ENCODE measurements at regions not wholly inside any gene's neighbourhood (a gene's known extent, or its start where the extent isn't known, plus 50 kb on each side); places are given as distances from the start of the nearest gene placed in this dataset.

DNA sequence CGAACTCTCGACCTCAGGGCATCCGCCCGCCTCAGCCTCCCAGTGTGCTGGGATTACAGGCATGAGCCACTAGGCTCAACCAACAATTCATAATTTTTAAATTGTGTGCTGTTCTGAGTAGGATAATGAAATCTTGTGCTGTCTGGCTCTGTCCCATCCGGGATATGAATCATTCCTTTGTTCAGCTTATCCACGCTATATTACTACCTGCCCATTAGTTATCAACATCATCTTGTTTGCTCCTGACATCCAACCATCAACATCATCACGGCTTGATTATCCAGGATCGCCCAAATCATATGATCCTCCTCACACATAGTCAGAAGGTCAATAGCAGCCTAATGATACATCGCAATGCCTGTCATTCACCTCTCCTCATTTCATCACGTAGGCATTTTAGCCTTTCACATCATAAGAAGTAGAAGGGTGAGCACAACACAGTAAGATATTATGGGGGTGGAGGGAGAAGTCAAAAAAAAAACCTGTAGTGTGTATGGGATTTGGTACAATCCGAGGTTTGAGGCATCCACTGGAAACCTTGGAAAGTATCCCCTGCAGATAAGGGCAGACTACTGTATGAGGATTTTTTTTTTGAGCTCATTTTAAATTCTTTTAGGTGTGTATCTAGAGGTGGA, 77.0 kb upstream of the SIAH1 start:
- Histone ChIP-seq H3K9me3 (ENCODE audit: control extremely low read depth in 1 of 5, control insufficient read depth in 4 of 5, insufficient read depth in 2 of 5, low read depth in 1 of 5, low read length in 4 of 5) (peaks cover 0 to 3% (median 0%) of the 10 kb centered on the region in 5 experiments), H3K27ac (ENCODE audit: insufficient read depth in 1 of 2, low read depth in 1 of 2, low read length in 2 of 2, poor library complexity in 1 of 2, severe bottlenecking in 2 of 2) (no peak overlapping the region), H3K4me3 (ENCODE audit: control insufficient read depth in 1 of 7, extremely low read depth in 1 of 7, insufficient read depth in 4 of 7, low read depth in 2 of 7, low read length in 6 of 7) (no peak overlapping the region), H3K27me3 (replicated peaks in 2 of 5; ENCODE audit: control insufficient read depth in 4 of 5, insufficient read depth in 5 of 5, low read length in 4 of 5) (no peaks in the 10 kb centered on the region), H3K4me1 (ENCODE audit: control extremely low read depth in 1 of 4, control insufficient read depth in 4 of 4, insufficient read depth in 4 of 4, low read length in 3 of 4) (no peaks in the 10 kb centered on the region), H3K36me3 (ENCODE audit: control insufficient read depth in 4 of 4, insufficient read depth in 4 of 4, low read length in 3 of 4) (no peaks in the 10 kb centered on the region)
- 100% methylated on average over 4 of the region's 11 CpGs for WGBS (ENCODE audit: insufficient coverage)
- CTCF ChIA-PET: no interaction called here
- POLR2A ChIA-PET: no interaction called here
- DNase-seq: no peak

DNA sequence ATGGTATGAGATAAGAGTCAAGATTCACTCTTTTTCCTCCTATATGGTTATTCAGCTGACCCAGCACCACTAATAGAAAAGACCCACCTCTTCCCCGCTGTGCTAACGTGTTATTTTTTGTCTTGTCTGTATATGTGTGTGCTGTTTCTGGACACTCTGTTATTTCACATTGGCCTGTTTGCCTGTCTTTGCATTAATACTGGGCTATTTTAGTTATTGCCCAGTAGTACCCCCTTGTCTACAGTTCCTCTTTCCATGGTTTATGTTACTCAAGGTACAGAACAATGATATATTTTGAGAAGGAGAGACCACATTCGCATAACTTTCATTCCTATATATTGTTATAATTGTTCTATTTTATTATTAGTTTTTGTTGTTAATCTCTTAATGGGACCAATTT, 74.0 kb upstream of the SIAH1 start:
- Histone ChIP-seq H3K4me1 (ENCODE audit: control extremely low read depth in 1 of 4, control insufficient read depth in 4 of 4, insufficient read depth in 4 of 4, low read length in 3 of 4) (no peaks in the 10 kb centered on the region), H3K4me3 (ENCODE audit: control insufficient read depth in 1 of 7, extremely low read depth in 1 of 7, insufficient read depth in 4 of 7, low read depth in 2 of 7, low read length in 6 of 7) (no peak overlapping the region), H3K9me3 (ENCODE audit: control extremely low read depth in 1 of 5, control insufficient read depth in 4 of 5, insufficient read depth in 2 of 5, low read depth in 1 of 5, low read length in 4 of 5) (peaks cover 0 to 1% (median 0%) of the 10 kb centered on the region in 5 experiments), H3K27ac (ENCODE audit: insufficient read depth in 1 of 2, low read depth in 1 of 2, low read length in 2 of 2, poor library complexity in 1 of 2, severe bottlenecking in 2 of 2) (no peak overlapping the region), H3K36me3 (ENCODE audit: control insufficient read depth in 4 of 4, insufficient read depth in 4 of 4, low read length in 3 of 4) (no peaks in the 10 kb centered on the region), H3K27me3 (replicated peaks in 2 of 5; ENCODE audit: control insufficient read depth in 4 of 5, insufficient read depth in 5 of 5, low read length in 4 of 5) (no peaks in the 10 kb centered on the region)
- POLR2A ChIA-PET: no interaction called here
- no CpG with 5 or more reads among the region's 3 CpGs for WGBS (ENCODE audit: insufficient coverage)
- CTCF ChIA-PET: no interaction called here
- no peak for DNase-seq

DNA sequence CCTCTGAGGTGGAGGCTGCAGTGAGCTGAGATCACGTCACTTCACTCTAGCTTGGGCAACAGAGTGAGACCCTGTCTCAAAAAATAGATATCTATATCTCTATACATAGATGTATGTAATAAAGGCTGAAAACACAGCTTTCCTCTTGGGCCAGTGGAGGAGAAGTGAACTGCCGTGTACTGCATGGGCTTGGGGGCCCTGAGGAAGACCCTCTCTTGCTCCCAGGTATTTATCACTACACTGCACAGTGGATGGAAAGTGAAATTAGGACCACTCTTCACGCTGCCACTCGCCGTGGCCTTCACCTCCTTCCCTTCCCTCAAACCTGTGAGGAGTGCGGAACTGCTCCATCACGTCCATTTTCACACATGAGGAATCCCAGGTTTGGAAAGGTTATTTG, 68.8 kb upstream of the SIAH1 start:
- Histone ChIP-seq H3K4me1 (ENCODE audit: control extremely low read depth in 1 of 4, control insufficient read depth in 4 of 4, insufficient read depth in 4 of 4, low read length in 3 of 4) (no peaks in the 10 kb centered on the region), H3K36me3 (ENCODE audit: control insufficient read depth in 4 of 4, insufficient read depth in 4 of 4, low read length in 3 of 4) (no peaks in the 10 kb centered on the region), H3K9me3 (ENCODE audit: control extremely low read depth in 1 of 5, control insufficient read depth in 4 of 5, insufficient read depth in 2 of 5, low read depth in 1 of 5, low read length in 4 of 5) (no peaks in the 10 kb centered on the region), H3K4me3 (ENCODE audit: control insufficient read depth in 1 of 7, extremely low read depth in 1 of 7, insufficient read depth in 4 of 7, low read depth in 2 of 7, low read length in 6 of 7) (no peak overlapping the region), H3K27me3 (replicated peaks in 2 of 5; ENCODE audit: control insufficient read depth in 4 of 5, insufficient read depth in 5 of 5, low read length in 4 of 5) (no peaks in the 10 kb centered on the region), H3K27ac (ENCODE audit: insufficient read depth in 1 of 2, low read depth in 1 of 2, low read length in 2 of 2, poor library complexity in 1 of 2, severe bottlenecking in 2 of 2) (no peak overlapping the region)
- WGBS (ENCODE audit: insufficient coverage): no CpG with 5 or more reads among the region's 7 CpGs
- CTCF ChIA-PET: no interaction called here
- no peak for DNase-seq
- POLR2A ChIA-PET: no interaction called here

- 97% methylated on average over 11 of the region's 11 CpGs for WGBS (ENCODE audit: insufficient coverage)
- POLR2A ChIA-PET: no interaction called here
Measured at GRCh38 chr16:48452991-48453760, 68.0 kb upstream of the SIAH1 start.

DNA sequence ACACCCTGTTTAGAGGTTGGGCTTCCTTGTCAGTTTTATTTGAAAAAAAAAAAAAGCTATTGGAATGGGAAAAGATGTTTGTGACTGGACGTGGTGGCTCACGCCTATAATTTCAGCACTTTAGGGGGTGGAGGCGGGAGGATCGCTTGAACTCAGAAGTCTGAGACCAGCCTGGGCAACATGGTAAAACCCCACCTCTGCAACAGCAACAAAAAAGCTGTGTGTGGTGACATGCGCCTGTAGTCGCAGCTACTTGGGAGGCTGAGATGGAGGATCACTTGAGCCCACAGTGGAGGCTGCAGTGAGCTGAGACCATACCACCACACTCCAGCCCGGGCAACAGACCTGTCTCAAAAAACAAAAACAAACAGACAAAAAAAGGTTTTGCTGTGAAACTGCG, 66.1 kb upstream of the SIAH1 start:
- Histone ChIP-seq H3K9me3 (ENCODE audit: control extremely low read depth in 1 of 5, control insufficient read depth in 4 of 5, insufficient read depth in 2 of 5, low read depth in 1 of 5, low read length in 4 of 5) (no peaks in the 10 kb centered on the region), H3K36me3 (ENCODE audit: control insufficient read depth in 4 of 4, insufficient read depth in 4 of 4, low read length in 3 of 4) (no peaks in the 10 kb centered on the region), H3K27ac (ENCODE audit: insufficient read depth in 1 of 2, low read depth in 1 of 2, low read length in 2 of 2, poor library complexity in 1 of 2, severe bottlenecking in 2 of 2) (no peak overlapping the region), H3K27me3 (replicated peaks in 2 of 5; ENCODE audit: control insufficient read depth in 4 of 5, insufficient read depth in 5 of 5, low read length in 4 of 5) (no peaks in the 10 kb centered on the region), H3K4me1 (ENCODE audit: control extremely low read depth in 1 of 4, control insufficient read depth in 4 of 4, insufficient read depth in 4 of 4, low read length in 3 of 4) (no peaks in the 10 kb centered on the region), H3K4me3 (ENCODE audit: control insufficient read depth in 1 of 7, extremely low read depth in 1 of 7, insufficient read depth in 4 of 7, low read depth in 2 of 7, low read length in 6 of 7) (no peak overlapping the region)
- ChIA-PET CTCF (no interaction called here), POLR2A (no interaction called here)
- 100% methylated on average over 7 of the region's 8 CpGs for WGBS (ENCODE audit: insufficient coverage)
- DNase-seq: no peak

More at GRCh38 chr16:48452991-48453760, 68.0 kb upstream of the SIAH1 start:
- CTCF ChIA-PET: no interaction called here
- Histone ChIP-seq H3K9me3 (ENCODE audit: control extremely low read depth in 1 of 5, control insufficient read depth in 4 of 5, insufficient read depth in 2 of 5, low read depth in 1 of 5, low read length in 4 of 5) (no peaks in the 10 kb centered on the region), H3K27ac (ENCODE audit: insufficient read depth in 1 of 2, low read depth in 1 of 2, low read length in 2 of 2, poor library complexity in 1 of 2, severe bottlenecking in 2 of 2) (no peak overlapping the region), H3K4me3 (ENCODE audit: control insufficient read depth in 1 of 7, extremely low read depth in 1 of 7, insufficient read depth in 4 of 7, low read depth in 2 of 7, low read length in 6 of 7) (no peak overlapping the region), H3K27me3 (replicated peaks in 2 of 5; ENCODE audit: control insufficient read depth in 4 of 5, insufficient read depth in 5 of 5, low read length in 4 of 5) (no peaks in the 10 kb centered on the region), H3K4me1 (ENCODE audit: control extremely low read depth in 1 of 4, control insufficient read depth in 4 of 4, insufficient read depth in 4 of 4, low read length in 3 of 4) (no peaks in the 10 kb centered on the region), H3K36me3 (ENCODE audit: control insufficient read depth in 4 of 4, insufficient read depth in 4 of 4, low read length in 3 of 4) (no peaks in the 10 kb centered on the region)
- DNase-seq: no peak

GRCh38 chr16:48450367-48450766, 65.2 kb upstream of the SIAH1 start:
- H3K36me3 ChIP-seq (ENCODE audit: control insufficient read depth in 4 of 4, insufficient read depth in 4 of 4, low read length in 3 of 4): no peaks in the 10 kb centered on the region
- WGBS (ENCODE audit: insufficient coverage): no CpG with 5 or more reads among the region's 1 CpG
- H3K27me3 ChIP-seq (replicated peaks in 2 of 5; ENCODE audit: control insufficient read depth in 4 of 5, insufficient read depth in 5 of 5, low read length in 4 of 5): no peaks in the 10 kb centered on the region
- H3K4me1 ChIP-seq (ENCODE audit: control extremely low read depth in 1 of 4, control insufficient read depth in 4 of 4, insufficient read depth in 4 of 4, low read length in 3 of 4): peaks cover 0 to under 1% (median 0%) of the 10 kb centered on the region in 4 experiments
- H3K4me3 ChIP-seq (ENCODE audit: control insufficient read depth in 1 of 7, extremely low read depth in 1 of 7, insufficient read depth in 4 of 7, low read depth in 2 of 7, low read length in 6 of 7): no peak overlapping the region
- H3K9me3 ChIP-seq (ENCODE audit: control extremely low read depth in 1 of 5, control insufficient read depth in 4 of 5, insufficient read depth in 2 of 5, low read depth in 1 of 5, low read length in 4 of 5): no peaks in the 10 kb centered on the region
- H3K27ac ChIP-seq (ENCODE audit: insufficient read depth in 1 of 2, low read depth in 1 of 2, low read length in 2 of 2, poor library complexity in 1 of 2, severe bottlenecking in 2 of 2): no peak overlapping the region
- ChIA-PET POLR2A (no interaction called here), CTCF (no interaction called here)
- DNase-seq: no peak

- H3K4me1 ChIP-seq (ENCODE audit: control extremely low read depth in 1 of 4, control insufficient read depth in 4 of 4, insufficient read depth in 4 of 4, low read length in 3 of 4): peaks cover 0 to 8% (median 2%) of the 10 kb centered on the region in 4 experiments
- H3K4me3 ChIP-seq (ENCODE audit: control insufficient read depth in 1 of 7, extremely low read depth in 1 of 7, insufficient read depth in 4 of 7, low read depth in 2 of 7, low read length in 6 of 7): no peak overlapping the region
- no peak for DNase-seq
- no peaks in the 10 kb centered on the region for H3K27me3 ChIP-seq (replicated peaks in 2 of 5; ENCODE audit: control insufficient read depth in 4 of 5, insufficient read depth in 5 of 5, low read length in 4 of 5)
- CTCF ChIA-PET: no interaction called here
- POLR2A ChIA-PET: no interaction called here
- no peak overlapping the region for H3K27ac ChIP-seq (ENCODE audit: insufficient read depth in 1 of 2, low read depth in 1 of 2, low read length in 2 of 2, poor library complexity in 1 of 2, severe bottlenecking in 2 of 2)
- WGBS (ENCODE audit: insufficient coverage): 97% methylated on average over 5 of the region's 9 CpGs
- no peaks in the 10 kb centered on the region for H3K36me3 ChIP-seq (ENCODE audit: control insufficient read depth in 4 of 4, insufficient read depth in 4 of 4, low read length in 3 of 4)
- H3K9me3 ChIP-seq (ENCODE audit: control extremely low read depth in 1 of 5, control insufficient read depth in 4 of 5, insufficient read depth in 2 of 5, low read depth in 1 of 5, low read length in 4 of 5): no peaks in the 10 kb centered on the region
Measured at GRCh38 chr16:48448841-48449481, 63.7 kb upstream of the SIAH1 start.

Measured in common myeloid progenitor, CD34-positive (primary cell).